ENCODE measurements at regions not wholly inside any gene's neighbourhood (a gene's known extent, or its start where the extent isn't known, plus 50 kb on each side); places are given as distances from the start of the nearest gene placed in this dataset.

DNA sequence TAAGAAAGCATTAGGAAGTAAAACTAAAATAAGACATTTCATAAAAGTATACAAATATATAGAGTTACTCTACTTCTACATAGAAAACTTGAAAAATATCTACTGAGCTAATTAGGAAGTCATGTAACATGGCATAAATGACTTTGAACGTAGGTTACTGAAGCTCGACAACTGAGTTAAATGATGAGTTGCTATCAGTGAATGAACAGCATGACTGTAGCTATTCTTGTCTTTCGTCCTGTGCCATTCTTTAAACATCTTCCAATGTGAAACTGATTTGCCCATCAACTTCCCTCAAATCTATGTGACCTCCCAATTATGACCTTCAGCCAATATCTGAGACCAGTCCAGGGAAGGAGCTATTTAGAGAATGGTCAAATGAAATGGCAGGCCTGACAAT is 113.5 kb upstream of the NEBL start:
- no peak for DNase-seq (ENCODE audit: low read depth, low spot score)
- ChIA-PET CTCF (interaction anchor here (0.7 kb wide), 1 partner anchor 126 kb away, joined by 3 read pairs; no protein-coding TSS in a partner anchor), POLR2A (no interaction called here)
- intact Hi-C loops (cut with micrococcal nuclease; ENCODE audit: unreplicated experiment): no loop called here
- no peak for ATAC-seq
- no peaks in the 10 kb centered on the region for H3K27me3 ChIP-seq (ENCODE audit: control insufficient read depth, insufficient read depth, low read length)
- no peaks in the 10 kb centered on the region for H3K36me3 ChIP-seq (ENCODE audit: control insufficient read depth, insufficient read depth, low read length)
- no TSS peak for BruUV-seq (replicated peaks)
- no peaks in the 10 kb centered on the region for H3K9me3 ChIP-seq (ENCODE audit: control insufficient read depth, insufficient read depth, low read depth, low read length)
- no peak for TF ChIP-seq CTCF (IDR thresholded peaks at IDR 0.05)
- TF ChIP-seq SIN3A (IDR thresholded peaks at IDR 0.05; ENCODE audit: borderline replicate concordance, insufficient read depth, low read depth, low read length): no peak
- no peak for TF ChIP-seq POLR2AphosphoS5 (IDR thresholded peaks at IDR 0.05; ENCODE audit: low read depth, low read length)
- TF ChIP-seq TCF7L2 (IDR thresholded peaks at IDR 0.05; ENCODE audit: low read depth, low read length): no peak
- TF ChIP-seq, protein P1, sequence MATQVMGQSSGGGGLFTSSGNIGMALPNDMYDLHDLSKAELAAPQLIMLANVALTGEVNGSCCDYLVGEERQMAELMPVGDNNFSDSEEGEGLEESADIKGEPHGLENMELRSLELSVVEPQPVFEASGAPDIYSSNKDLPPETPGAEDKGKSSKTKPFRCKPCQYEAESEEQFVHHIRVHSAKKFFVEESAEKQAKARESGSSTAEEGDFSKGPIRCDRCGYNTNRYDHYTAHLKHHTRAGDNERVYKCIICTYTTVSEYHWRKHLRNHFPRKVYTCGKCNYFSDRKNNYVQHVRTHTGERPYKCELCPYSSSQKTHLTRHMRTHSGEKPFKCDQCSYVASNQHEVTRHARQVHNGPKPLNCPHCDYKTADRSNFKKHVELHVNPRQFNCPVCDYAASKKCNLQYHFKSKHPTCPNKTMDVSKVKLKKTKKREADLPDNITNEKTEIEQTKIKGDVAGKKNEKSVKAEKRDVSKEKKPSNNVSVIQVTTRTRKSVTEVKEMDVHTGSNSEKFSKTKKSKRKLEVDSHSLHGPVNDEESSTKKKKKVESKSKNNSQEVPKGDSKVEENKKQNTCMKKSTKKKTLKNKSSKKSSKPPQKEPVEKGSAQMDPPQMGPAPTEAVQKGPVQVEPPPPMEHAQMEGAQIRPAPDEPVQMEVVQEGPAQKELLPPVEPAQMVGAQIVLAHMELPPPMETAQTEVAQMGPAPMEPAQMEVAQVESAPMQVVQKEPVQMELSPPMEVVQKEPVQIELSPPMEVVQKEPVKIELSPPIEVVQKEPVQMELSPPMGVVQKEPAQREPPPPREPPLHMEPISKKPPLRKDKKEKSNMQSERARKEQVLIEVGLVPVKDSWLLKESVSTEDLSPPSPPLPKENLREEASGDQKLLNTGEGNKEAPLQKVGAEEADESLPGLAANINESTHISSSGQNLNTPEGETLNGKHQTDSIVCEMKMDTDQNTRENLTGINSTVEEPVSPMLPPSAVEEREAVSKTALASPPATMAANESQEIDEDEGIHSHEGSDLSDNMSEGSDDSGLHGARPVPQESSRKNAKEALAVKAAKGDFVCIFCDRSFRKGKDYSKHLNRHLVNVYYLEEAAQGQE (IDR thresholded peaks at IDR 0.05; ENCODE audit: insufficient read depth in 1 of 2, low read depth in 2 of 2, low read length in 1 of 2): no peak
- no peak overlapping the region for H3K4me3 ChIP-seq (ENCODE audit: low read depth in 2 of 2, low read length in 2 of 2)
- no peaks in the 10 kb centered on the region for H3K4me1 ChIP-seq (ENCODE audit: control insufficient read depth, insufficient read depth, low read length)
- H3K27ac ChIP-seq (ENCODE audit: low read length): no peak overlapping the region
- in situ Hi-C loops (cut with HindIII; ENCODE audit: low pct_unique_long_range_greater_than_20kb, low sequenced_read_pairs): no loop called here

DNA sequence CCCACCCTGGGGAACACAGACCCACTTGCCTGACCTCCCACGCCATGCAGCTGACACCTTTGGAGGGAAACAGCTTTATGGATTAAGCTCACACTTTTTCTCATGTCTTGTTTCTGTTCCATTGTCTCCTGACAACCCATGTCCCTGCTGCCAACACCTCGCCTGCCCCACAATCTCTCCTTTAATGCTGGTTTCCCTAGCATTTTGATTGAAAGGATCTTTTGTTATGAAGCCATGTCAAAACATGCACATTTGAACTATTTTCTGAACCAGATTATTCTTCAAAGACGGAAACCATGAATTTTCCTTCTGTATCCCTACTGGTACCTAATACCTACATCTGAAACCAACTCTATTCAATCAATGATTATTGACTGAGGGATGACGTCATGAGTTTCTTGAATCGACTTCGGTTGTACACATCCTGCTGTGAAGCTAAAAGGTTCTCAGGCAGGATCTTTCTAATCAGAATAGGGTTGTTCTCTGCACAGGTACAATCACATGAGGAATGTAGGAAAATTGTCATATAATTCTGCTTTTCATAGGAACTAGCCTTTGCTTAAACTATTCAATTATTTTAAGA is 106.2 kb upstream of the NEBL start:
- ChIA-PET POLR2A (no interaction called here), CTCF (interaction anchor here (0.6 kb wide), 1 partner anchor 111 kb away, joined by 11 read pairs; no protein-coding TSS in a partner anchor)
- ATAC-seq: no peak
- intact Hi-C loops (cut with micrococcal nuclease; ENCODE audit: unreplicated experiment) (no loop called here), in situ Hi-C loops (cut with HindIII; ENCODE audit: low pct_unique_long_range_greater_than_20kb, low sequenced_read_pairs) (no loop called here)
- no peak for TF ChIP-seq TCF7L2 (IDR thresholded peaks at IDR 0.05; ENCODE audit: low read depth, low read length)
- TF ChIP-seq, protein P1 (IDR thresholded peaks at IDR 0.05; ENCODE audit: insufficient read depth in 1 of 2, low read depth in 2 of 2, low read length in 1 of 2): no peak
- no peak for TF ChIP-seq POLR2AphosphoS5 (IDR thresholded peaks at IDR 0.05; ENCODE audit: low read depth, low read length)
- TF ChIP-seq SIN3A (IDR thresholded peaks at IDR 0.05; ENCODE audit: borderline replicate concordance, insufficient read depth, low read depth, low read length): no peak
- BruUV-seq (replicated peaks): no TSS peak
- Histone ChIP-seq H3K4me3 (ENCODE audit: low read depth in 2 of 2, low read length in 2 of 2) (no peak overlapping the region), H3K36me3 (ENCODE audit: control insufficient read depth, insufficient read depth, low read length) (no peaks in the 10 kb centered on the region), H3K27ac (ENCODE audit: low read length) (no peak overlapping the region), H3K27me3 (ENCODE audit: control insufficient read depth, insufficient read depth, low read length) (no peaks in the 10 kb centered on the region), H3K9me3 (ENCODE audit: control insufficient read depth, insufficient read depth, low read depth, low read length) (no peaks in the 10 kb centered on the region), H3K4me1 (ENCODE audit: control insufficient read depth, insufficient read depth, low read length) (peaks cover 12% of the 10 kb centered on the region; the same call in 1 of the 2 replicates)
- no peak for DNase-seq (ENCODE audit: low read depth, low spot score)
